Peyer's patch (tissue), 4 donors: ENCODE measurements at regions not wholly inside any gene's neighbourhood (a gene's known extent, or its start where the extent isn't known, plus 50 kb on each side); places are given as distances from the start of the nearest gene placed in this dataset.
"Not testable (repeated sequence)": the region's sequence is repeated elsewhere in the genome, so short reads cannot be mapped to it uniquely, and the experiment has no call there.

ENCODE experiments used
- DNase-seq, 3 donors: peaks; one replicate each; pipeline ENCODE4 v3.0.0-alpha.2; 2017 to 2019
- H3K27ac ChIP-seq, 4 donors: fragments of 200-600 bp; sonication (generic); one replicate each; pipeline ENCODE4 v1.5.1; 2016 to 2019
- H3K27me3 ChIP-seq, 2 donors: fragments of 200-600 bp; sonication (generic); one replicate each; pipeline ENCODE4 v1.5.1; 2019
- H3K36me3 ChIP-seq, 3 donors: fragments of 200-600 bp; sonication (generic); one replicate each; pipeline ENCODE4 v1.5.1; 2016 to 2019
- H3K4me1 ChIP-seq, 4 donors: fragments of 200-600 bp; sonication (generic); one replicate each; pipeline ENCODE4 v1.5.1; 2016 to 2019
- H3K4me3 ChIP-seq, 4 donors: fragments of 200-600 bp; sonication (generic); 1 replicate in 3 of 4; 2 replicates in 1 of 4; pipeline ENCODE4 v1.5.1; 2016 to 2019; ENCODE audit warnings: mild to moderate bottlenecking in 1 of 4
- H3K9me3 ChIP-seq, 4 donors: fragments of 200-600 bp; sonication (generic); one replicate each; pipeline ENCODE4 v1.5.1; 2016 to 2019; ENCODE audit warnings: mild to moderate bottlenecking in 1 of 4
- POLR2A ChIP-seq, 2 donors: fragments of 450-650 bp; IDR thresholded peaks; one replicate each; pipeline ENCODE4 v1.5.1; 2017; ENCODE audit warnings: antibody characterized with exemption in 2 of 2, mild to moderate bottlenecking in 2 of 2, moderate library complexity in 2 of 2
- TF ChIP-seq, protein P1 (sequence below), 6 experiments: fragments of 450-650 bp in 4 of 6; fragments of 200-600 bp in 2 of 6; sonication (generic) in 1 of 6; IDR thresholded peaks; one replicate each; pipeline ENCODE4 v1.5.1; 2017 to 2019; ENCODE audit warnings: antibody characterized with exemption in 6 of 6, mild to moderate bottlenecking in 3 of 6, moderate library complexity in 1 of 6

DNA sequence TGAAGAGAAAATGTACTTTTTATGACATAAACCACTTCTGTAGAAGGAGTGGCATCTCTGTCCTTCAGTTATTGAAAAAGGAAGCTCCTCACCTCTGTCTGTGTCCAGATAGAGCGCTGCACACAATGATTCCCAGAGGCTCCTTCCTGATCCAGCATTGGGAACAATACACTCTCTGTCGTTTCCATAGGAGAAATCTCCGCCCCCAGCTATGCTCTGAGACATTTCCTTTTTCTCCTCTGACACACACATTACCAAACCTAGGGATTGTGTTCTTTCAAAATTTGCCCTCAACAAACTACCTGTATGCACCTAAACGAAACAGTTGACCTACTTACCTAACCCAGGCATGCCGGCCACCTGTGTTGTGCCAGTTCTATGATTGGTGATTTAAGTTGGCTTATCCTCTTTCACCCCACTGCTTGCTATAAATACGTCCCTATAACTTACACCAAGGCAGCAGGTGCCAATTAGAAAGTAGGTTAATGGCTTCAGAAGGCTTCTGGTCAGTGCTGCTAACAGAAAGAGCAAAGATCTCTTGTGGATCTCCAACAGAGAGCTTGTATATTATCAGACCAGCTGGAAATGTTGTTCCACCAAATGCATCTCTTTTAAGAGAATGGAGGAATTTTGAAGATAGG is 140.1 kb upstream of the JCAD start:
- Histone ChIP-seq H3K4me3 (no peak overlapping the region), H3K27me3 (no peaks in the 10 kb centered on the region), H3K9me3 (peaks cover 0 to 7% (median 0%) of the 10 kb centered on the region in 4 donors), H3K36me3 (no peaks in the 10 kb centered on the region), H3K4me1 (no peaks in the 10 kb centered on the region), H3K27ac (no peak overlapping the region)
- no peak for DNase-seq
- TF ChIP-seq, protein P1, sequence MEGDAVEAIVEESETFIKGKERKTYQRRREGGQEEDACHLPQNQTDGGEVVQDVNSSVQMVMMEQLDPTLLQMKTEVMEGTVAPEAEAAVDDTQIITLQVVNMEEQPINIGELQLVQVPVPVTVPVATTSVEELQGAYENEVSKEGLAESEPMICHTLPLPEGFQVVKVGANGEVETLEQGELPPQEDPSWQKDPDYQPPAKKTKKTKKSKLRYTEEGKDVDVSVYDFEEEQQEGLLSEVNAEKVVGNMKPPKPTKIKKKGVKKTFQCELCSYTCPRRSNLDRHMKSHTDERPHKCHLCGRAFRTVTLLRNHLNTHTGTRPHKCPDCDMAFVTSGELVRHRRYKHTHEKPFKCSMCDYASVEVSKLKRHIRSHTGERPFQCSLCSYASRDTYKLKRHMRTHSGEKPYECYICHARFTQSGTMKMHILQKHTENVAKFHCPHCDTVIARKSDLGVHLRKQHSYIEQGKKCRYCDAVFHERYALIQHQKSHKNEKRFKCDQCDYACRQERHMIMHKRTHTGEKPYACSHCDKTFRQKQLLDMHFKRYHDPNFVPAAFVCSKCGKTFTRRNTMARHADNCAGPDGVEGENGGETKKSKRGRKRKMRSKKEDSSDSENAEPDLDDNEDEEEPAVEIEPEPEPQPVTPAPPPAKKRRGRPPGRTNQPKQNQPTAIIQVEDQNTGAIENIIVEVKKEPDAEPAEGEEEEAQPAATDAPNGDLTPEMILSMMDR (IDR thresholded peaks at IDR 0.05): no peak
- no peak for TF ChIP-seq POLR2A (IDR thresholded peaks at IDR 0.05)

DNA sequence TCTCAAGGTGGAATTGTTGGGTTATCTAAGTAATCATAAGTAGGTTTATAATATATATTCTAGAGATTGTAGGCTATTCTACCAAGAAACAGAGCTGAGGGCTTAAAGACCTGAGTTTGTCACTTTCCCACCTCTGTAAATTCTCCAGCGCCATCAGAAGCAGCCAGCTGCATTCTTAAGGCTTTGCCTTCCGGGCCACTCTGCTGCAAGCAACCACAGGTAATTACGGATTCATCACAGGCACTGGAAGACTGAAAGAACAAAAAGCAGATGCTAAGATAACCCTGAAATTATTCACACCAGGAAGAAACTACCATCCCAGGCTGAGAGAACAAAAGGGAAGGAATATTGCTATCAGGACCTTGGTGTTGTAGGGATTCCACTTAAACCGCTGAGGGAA is 137.8 kb upstream of the JCAD start:
- TF ChIP-seq, protein P1 (IDR thresholded peaks at IDR 0.05): no peak
- TF ChIP-seq POLR2A (IDR thresholded peaks at IDR 0.05): no peak
- no peaks in the 10 kb centered on the region for H3K36me3 ChIP-seq
- no peaks in the 10 kb centered on the region for H3K4me1 ChIP-seq

DNA sequence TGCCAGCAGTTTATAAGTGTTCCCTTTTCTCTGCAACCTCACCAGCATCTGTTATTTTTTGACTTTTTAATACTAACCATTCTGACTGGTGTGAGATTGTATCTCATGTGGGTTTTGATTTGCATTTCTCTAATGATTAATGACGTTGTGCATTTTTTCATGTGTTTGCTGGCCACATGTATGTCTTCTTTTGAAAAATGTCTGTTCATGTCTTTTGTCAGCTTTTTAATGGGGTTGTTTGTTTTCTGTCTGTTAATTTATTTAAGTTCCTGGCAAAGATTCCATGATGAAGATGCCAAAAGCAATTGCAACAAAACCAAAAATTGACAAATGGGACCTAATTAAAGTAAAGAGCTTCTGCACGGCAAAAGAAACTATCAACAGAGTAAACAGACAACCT is 137.2 kb upstream of the JCAD start:
- H3K9me3 ChIP-seq, DNase-seq, H3K27me3 ChIP-seq, H3K27ac ChIP-seq, H3K4me3 ChIP-seq, H3K4me1 ChIP-seq, H3K36me3 ChIP-seq: not testable (repeated sequence)

More for the DNA sequence above, 137.8 kb upstream of the JCAD start:
- Histone ChIP-seq H3K4me3 (no peak overlapping the region), H3K27me3 (no peaks in the 10 kb centered on the region), H3K9me3 (no peaks in the 10 kb centered on the region), H3K27ac (no peak overlapping the region)
- no peak for DNase-seq

DNA sequence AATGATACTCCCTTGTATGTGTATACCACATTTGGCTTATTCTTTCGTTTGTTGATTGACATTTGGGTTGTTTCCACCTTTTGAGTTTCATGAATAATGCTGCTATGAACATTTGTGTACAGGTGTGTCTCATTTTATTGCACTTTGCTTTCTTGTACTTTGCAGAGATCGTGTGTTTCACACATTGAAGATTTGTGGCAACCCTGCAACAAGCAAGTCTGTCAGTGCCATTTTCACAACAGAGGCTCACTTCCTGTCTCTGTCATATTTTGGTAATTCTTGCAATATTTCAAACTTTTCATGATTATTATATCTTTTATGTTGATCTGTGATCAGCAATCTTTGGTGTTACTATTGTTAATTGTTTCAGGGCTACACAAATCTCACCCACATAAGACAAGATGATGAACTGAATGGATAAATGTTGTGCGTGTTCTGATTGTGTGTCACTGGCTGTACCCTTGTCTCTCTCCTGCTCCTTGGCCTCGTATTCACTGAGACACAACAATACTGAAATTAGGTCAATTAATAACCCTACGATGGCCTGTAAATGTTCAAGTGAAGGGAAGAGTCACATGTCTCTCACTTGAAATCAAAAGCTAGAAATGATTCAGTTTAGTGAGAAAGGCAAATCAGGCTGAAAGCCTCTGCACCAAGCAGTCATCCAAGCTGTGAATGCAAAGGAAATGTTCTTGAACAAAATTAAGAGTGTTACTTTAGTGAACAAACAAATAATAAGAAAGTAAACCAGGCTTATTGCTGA is 133.6 kb upstream of the JCAD start:
- no peak for TF ChIP-seq POLR2A (IDR thresholded peaks at IDR 0.05)
- TF ChIP-seq, protein P1 (IDR thresholded peaks at IDR 0.05): no peak
- no peak for DNase-seq
- Histone ChIP-seq H3K27me3 (no peaks in the 10 kb centered on the region), H3K4me1 (no peaks in the 10 kb centered on the region), H3K9me3 (no peaks in the 10 kb centered on the region), H3K27ac (no peak overlapping the region), H3K36me3 (no peaks in the 10 kb centered on the region), H3K4me3 (no peak overlapping the region)

DNA sequence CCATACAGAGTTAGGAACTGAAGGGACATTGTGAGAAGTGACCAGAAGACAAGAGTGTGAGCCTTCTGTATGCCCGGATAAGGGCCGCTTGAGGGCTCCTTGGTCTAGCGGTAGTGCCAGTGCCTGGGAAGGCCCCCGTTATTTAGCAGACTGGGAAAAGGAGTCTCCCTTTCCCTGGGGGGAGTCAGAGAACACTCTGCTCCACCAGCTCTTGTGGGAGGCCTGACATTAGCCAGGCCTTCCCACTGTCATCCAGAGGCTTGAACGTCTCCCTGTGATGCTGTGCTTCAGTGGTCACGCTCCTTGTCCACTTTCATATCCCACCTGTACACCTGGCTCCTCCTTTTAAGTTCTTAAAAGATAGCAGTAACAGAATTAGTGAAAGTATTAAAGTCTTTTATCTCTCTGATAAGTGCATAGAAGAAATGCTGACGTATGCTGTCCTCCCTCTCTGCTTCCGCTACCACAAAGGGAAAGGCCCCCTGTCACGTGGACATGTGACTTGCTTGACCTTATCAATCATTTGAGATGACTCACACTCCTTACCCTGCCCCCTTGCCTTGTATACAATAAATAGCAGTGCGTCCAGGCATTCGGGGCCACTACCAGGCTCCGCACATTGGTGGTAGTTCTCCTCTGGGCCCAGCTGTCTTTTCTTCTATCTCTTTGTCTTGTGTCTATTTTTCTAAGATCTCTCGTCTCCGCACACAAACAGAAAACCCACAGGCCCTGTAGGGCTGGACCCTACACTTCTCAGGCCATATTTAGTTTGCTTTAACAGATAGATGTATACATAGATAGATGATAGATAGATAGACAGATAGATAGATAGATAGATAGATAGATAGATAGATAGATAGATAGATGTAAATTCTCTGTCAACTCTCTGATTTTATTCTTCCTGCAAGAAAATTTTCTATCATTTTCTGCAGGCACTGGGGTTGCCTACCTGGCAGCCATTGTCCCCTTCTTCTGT is 131.5 kb upstream of the JCAD start:
- H3K4me3 ChIP-seq: no peak overlapping the region
- no peaks in the 10 kb centered on the region for H3K27me3 ChIP-seq
- H3K9me3 ChIP-seq: no peaks in the 10 kb centered on the region
- TF ChIP-seq, protein P1 (IDR thresholded peaks at IDR 0.05): no peak
- no peak for TF ChIP-seq POLR2A (IDR thresholded peaks at IDR 0.05)
- no peak overlapping the region for H3K27ac ChIP-seq
- H3K36me3 ChIP-seq: no peaks in the 10 kb centered on the region
- peaks cover 0 to 13% (median 0%) of the 10 kb centered on the region in 4 donors for H3K4me1 ChIP-seq
- no peak for DNase-seq
